PFSK-1 (cell line): ENCODE measurements at regions not wholly inside any gene's neighbourhood (a gene's known extent, or its start where the extent isn't known, plus 50 kb on each side); places are given as distances from the start of the nearest gene placed in this dataset.

Experiments used
- FOXP2 ChIP-seq: optimal IDR thresholded peaks from 2 replicates; pipeline ENCODE3; 2011; ENCODE audit warnings: borderline replicate concordance, control low read depth, inconsistent platforms; ENCODE audit not compliant: insufficient read depth; ENCODE audit errors: extremely low read length, extremely low read depth
- POLR2AphosphoS5 ChIP-seq: IDR thresholded peaks from 2 replicates; pipeline ENCODE4 v1.6.1; 2012; ENCODE audit warnings: low read depth, mild to moderate bottlenecking, control low read depth, low read length, moderate library complexity
- SIN3A ChIP-seq: IDR thresholded peaks from 2 replicates; pipeline ENCODE4 v1.6.1; 2012; ENCODE audit warnings: mild to moderate bottlenecking, low read length, moderate library complexity, borderline replicate concordance; ENCODE audit not compliant: insufficient read depth
- TAF1 ChIP-seq: IDR thresholded peaks from 2 replicates; pipeline ENCODE4 v1.6.1; 2012; ENCODE audit warnings: low read length, control low read depth, borderline replicate concordance; ENCODE audit not compliant: insufficient read depth
- TF ChIP-seq, protein P1 (sequence below), 2 experiments: IDR thresholded peaks; 2 replicates each; pipeline versions ENCODE4 v1.6.1 to v1.8.0; 2011 to 2012; ENCODE audit warnings: low read depth in 2 of 2, low read length in 2 of 2, control low read depth in 1 of 2, inconsistent platforms in 1 of 2, mild to moderate bottlenecking in 1 of 2, moderate library complexity in 1 of 2; ENCODE audit not compliant: insufficient read depth in 1 of 2

DNA sequence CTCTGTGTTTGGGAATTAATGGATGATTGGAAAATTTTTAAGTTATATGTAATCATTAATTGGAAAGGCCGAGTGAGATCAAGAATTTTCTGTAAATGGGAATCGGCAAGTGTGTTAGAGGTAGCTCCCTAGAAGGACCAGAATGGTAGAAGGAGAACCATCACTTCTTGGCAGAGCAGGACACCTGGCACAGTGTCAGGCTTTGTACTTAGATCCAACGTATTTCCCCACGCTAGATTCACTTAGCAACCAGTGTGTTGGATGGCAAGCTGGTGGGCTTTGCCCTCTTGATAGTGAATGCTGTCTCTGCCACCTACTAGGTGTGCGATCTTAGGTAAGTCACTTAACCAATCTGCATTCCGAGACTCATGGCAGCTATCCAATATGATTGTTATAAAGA, 107.8 kb upstream of the ZNF438 start:
- TF ChIP-seq FOXP2 (no peak), POLR2AphosphoS5 (no peak), SIN3A (no peak), TAF1 (no peak)
- TF ChIP-seq, protein P1, sequence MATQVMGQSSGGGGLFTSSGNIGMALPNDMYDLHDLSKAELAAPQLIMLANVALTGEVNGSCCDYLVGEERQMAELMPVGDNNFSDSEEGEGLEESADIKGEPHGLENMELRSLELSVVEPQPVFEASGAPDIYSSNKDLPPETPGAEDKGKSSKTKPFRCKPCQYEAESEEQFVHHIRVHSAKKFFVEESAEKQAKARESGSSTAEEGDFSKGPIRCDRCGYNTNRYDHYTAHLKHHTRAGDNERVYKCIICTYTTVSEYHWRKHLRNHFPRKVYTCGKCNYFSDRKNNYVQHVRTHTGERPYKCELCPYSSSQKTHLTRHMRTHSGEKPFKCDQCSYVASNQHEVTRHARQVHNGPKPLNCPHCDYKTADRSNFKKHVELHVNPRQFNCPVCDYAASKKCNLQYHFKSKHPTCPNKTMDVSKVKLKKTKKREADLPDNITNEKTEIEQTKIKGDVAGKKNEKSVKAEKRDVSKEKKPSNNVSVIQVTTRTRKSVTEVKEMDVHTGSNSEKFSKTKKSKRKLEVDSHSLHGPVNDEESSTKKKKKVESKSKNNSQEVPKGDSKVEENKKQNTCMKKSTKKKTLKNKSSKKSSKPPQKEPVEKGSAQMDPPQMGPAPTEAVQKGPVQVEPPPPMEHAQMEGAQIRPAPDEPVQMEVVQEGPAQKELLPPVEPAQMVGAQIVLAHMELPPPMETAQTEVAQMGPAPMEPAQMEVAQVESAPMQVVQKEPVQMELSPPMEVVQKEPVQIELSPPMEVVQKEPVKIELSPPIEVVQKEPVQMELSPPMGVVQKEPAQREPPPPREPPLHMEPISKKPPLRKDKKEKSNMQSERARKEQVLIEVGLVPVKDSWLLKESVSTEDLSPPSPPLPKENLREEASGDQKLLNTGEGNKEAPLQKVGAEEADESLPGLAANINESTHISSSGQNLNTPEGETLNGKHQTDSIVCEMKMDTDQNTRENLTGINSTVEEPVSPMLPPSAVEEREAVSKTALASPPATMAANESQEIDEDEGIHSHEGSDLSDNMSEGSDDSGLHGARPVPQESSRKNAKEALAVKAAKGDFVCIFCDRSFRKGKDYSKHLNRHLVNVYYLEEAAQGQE (IDR thresholded peaks at IDR 0.05; ENCODE audit: insufficient read depth in 1 of 2, low read depth in 2 of 2, low read length in 2 of 2), result no peak

DNA sequence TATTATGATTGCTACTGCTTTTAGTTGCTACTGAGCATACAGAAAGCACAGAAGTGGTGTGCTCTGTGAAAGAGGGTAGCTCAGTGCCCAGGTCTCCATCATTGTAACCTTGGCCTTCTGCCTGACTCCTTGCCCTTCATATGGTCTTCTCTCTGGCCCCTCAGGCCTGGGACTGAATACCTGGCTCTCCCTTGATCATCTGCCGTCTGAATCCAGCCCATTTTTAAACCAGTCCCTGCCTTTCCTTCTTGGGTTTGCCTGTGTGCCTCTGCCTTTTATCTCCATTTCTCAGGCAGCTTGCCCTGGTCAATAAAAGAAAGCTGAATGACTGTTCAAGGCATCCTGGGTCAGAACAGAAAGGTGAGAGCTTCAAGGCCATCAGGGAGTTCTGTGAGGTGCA, 109.1 kb upstream of the ZNF438 start:
- no peak for TF ChIP-seq POLR2AphosphoS5
- no peak for TF ChIP-seq TAF1
- no peak for TF ChIP-seq SIN3A
- TF ChIP-seq FOXP2, result no peak
- TF ChIP-seq, protein P1 (IDR thresholded peaks at IDR 0.05; ENCODE audit: insufficient read depth in 1 of 2, low read depth in 2 of 2, low read length in 2 of 2), result no peak

DNA sequence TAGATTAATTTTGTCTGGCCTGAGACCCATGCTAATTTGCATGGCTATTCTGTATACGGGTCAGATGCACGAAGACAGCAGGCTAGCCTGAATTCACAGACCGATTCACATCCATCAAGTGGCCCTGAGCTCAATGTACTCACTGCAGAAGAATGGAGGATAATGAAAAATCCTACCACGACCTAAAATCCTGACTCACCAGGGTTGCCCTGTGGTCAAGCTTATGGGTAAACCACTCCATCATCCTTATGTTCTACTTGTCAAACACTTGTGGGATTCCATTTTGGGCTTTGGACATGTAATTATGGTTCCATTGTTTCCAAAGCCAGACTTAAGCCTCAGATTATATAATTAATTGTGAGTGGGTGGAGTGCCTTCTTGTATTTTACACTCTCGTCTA, 110.4 kb upstream of the ZNF438 start:
- TF ChIP-seq SIN3A, result no peak
- no peak for TF ChIP-seq FOXP2
- TF ChIP-seq POLR2AphosphoS5, result no peak
- no peak for TF ChIP-seq TAF1
- TF ChIP-seq, protein P1 (IDR thresholded peaks at IDR 0.05; ENCODE audit: insufficient read depth in 1 of 2, low read depth in 2 of 2, low read length in 2 of 2), result no peak

DNA sequence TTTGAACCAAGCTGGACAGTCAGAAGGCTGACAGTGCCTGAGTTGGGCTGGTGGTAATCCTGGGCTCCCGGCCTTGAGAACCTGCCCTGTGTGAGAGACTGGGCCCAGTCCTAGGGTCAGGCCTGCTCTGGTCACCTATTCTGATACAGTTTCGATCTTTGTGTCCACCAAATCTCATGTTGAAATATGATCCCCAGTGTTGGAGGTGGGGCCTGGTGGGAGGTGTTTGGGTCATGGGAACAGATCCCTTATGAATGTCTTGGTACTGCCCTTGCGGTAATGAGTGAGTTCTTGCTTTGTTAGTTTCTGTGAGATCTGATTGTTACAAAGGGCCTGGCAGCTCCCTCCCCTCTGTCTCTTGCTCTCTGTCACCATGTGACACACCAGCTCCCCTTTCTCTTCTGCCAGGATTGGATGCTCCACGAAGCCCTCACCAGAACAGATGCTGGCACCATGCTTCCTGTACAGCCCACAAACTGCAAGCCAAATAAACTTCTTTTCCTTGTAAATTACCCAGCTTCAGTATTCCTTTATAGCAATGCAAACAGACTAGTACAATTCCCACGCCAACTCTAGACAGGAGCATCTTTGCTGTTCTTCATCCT, 111.8 kb upstream of the ZNF438 start:
- no peak for TF ChIP-seq SIN3A
- TF ChIP-seq, protein P1 (IDR thresholded peaks at IDR 0.05; ENCODE audit: insufficient read depth in 1 of 2, low read depth in 2 of 2, low read length in 2 of 2), result no peak
- no peak for TF ChIP-seq POLR2AphosphoS5
- no peak for TF ChIP-seq FOXP2
- TF ChIP-seq TAF1, result no peak
